Keratinocyte (primary cell): ENCODE measurements at regions not wholly inside any gene's neighbourhood (a gene's known extent, or its start where the extent isn't known, plus 50 kb on each side); places are given as distances from the start of the nearest gene placed in this dataset.

Experiments used
- DNase-seq: peaks from one replicate; pipeline ENCODE4 v3.0.0-alpha.2; 2011; ENCODE audit warnings: low read depth, missing footprints, low spot score
- FAIRE-seq: peaks from 2 replicates; lab custom pipeline; 2011; peaks lifted over from hg19 to GRCh38; lab: Jason Lieb, UNC
- H2AFZ ChIP-seq: 2 replicates; pipeline ENCODE4 v1.6.0; 2012; ENCODE audit warnings: low read length, control low read depth, inconsistent platforms; ENCODE audit not compliant: control insufficient read depth
- H3K27ac ChIP-seq: 2 replicates; pipeline ENCODE4 v1.5.1; 2011; ENCODE audit warnings: low read length; ENCODE audit not compliant: control insufficient read depth, insufficient read depth
- H3K27me3 ChIP-seq: 3 replicates; pipeline ENCODE4 v1.6.0; 2011; ENCODE audit warnings: low read length; ENCODE audit not compliant: control insufficient read depth, insufficient read depth; ENCODE audit errors: extremely low read depth
- H3K36me3 ChIP-seq, 2 experiments: 2 replicates in 1 of 2; 3 replicates in 1 of 2; pipeline ENCODE4 v1.5.1; 2011; ENCODE audit warnings: low read length in 2 of 2, mild to moderate bottlenecking in 1 of 2; ENCODE audit not compliant: control insufficient read depth in 2 of 2, insufficient read depth in 2 of 2; ENCODE audit errors: extremely low read depth in 1 of 2
- H3K4me1 ChIP-seq: 3 replicates; pipeline ENCODE4 v1.5.1; 2011; ENCODE audit warnings: low read length; ENCODE audit not compliant: control insufficient read depth, insufficient read depth; ENCODE audit errors: extremely low read depth
- H3K4me2 ChIP-seq: 3 replicates; pipeline ENCODE4 v1.6.0; 2011; ENCODE audit warnings: low read depth, low read length; ENCODE audit not compliant: control insufficient read depth, insufficient read depth; ENCODE audit errors: extremely low read depth
- H3K4me3 ChIP-seq, 3 experiments: fragments of 200-600 bp in 1 of 3; sonication (generic) in 1 of 3; 2 replicates in 2 of 3; 3 replicates in 1 of 3; pipeline ENCODE4 v1.5.1; 2011 to 2016; ENCODE audit warnings: low read length in 3 of 3, mild to moderate bottlenecking in 3 of 3, control low read depth in 2 of 3, inconsistent platforms in 1 of 3, low read depth in 1 of 3, mixed read lengths in 1 of 3, mixed run types in 1 of 3, moderate library complexity in 1 of 3; ENCODE audit not compliant: control insufficient read depth in 2 of 3, insufficient read depth in 2 of 3; ENCODE audit errors: extremely low read depth in 1 of 3
- H3K79me2 ChIP-seq: 2 replicates; pipeline ENCODE4 v1.6.0; 2012; ENCODE audit warnings: low read length; ENCODE audit not compliant: control insufficient read depth, insufficient read depth
- H3K9ac ChIP-seq: 3 replicates; pipeline ENCODE4 v1.6.0; 2011; ENCODE audit warnings: low read length; ENCODE audit not compliant: control insufficient read depth, insufficient read depth; ENCODE audit errors: extremely low read depth
- H3K9me1 ChIP-seq: 3 replicates; pipeline ENCODE4 v1.6.0; 2011; ENCODE audit warnings: low read length; ENCODE audit not compliant: control insufficient read depth, insufficient read depth; ENCODE audit errors: extremely low read depth
- H3K9me3 ChIP-seq: 2 replicates; pipeline ENCODE4 v1.5.1; 2012; ENCODE audit warnings: low read depth, low read length; ENCODE audit not compliant: control insufficient read depth
- H4K20me1 ChIP-seq: 3 replicates; pipeline ENCODE4 v1.6.0; 2011; ENCODE audit warnings: low read length; ENCODE audit not compliant: control insufficient read depth, insufficient read depth; ENCODE audit errors: extremely low read depth
- EZH2 ChIP-seq: IDR thresholded peaks from one replicate; pipeline ENCODE4 v1.6.1; 2012; ENCODE audit warnings: inconsistent platforms, mild to moderate bottlenecking, low read length, moderate library complexity
- dilution Hi-C: fragments of 300-500 bp; cut with MboI; formaldehyde crosslinking; loops from one replicate; pipeline ENCODE4 v1.7.0; 2020; ENCODE audit warnings: low sequenced_read_pairs; ENCODE audit not compliant: extremely low pct_ligation_motif_present
- TF ChIP-seq, protein P1 (sequence below), 3 experiments: IDR thresholded peaks in 1 of 3; conservative IDR thresholded peaks in 1 of 3; optimal IDR thresholded peaks in 1 of 3; 2 replicates in 2 of 3; 3 replicates in 1 of 3; pipeline versions ENCODE3 to v1.5.1; 2011; ENCODE audit warnings: low read length in 3 of 3, mild to moderate bottlenecking in 3 of 3, moderate library complexity in 2 of 3, control low read depth in 1 of 3, inconsistent platforms in 1 of 3; ENCODE audit not compliant: insufficient read depth in 2 of 3; ENCODE audit errors: extremely low read depth in 1 of 3

- Histone ChIP-seq H4K20me1 (no peaks in the 10 kb centered on the region), H3K27ac (no peak overlapping the region), H3K27me3 (no peaks in the 10 kb centered on the region), H3K9me3 (no peaks in the 10 kb centered on the region), H3K9ac (no peak overlapping the region), H3K79me2 (no peaks in the 10 kb centered on the region), H3K4me2 (no peak overlapping the region), H3K36me3 (no peaks in the 10 kb centered on the region), H3K4me3 (no peak overlapping the region), H3K9me1 (no peaks in the 10 kb centered on the region), H3K4me1 (no peaks in the 10 kb centered on the region), H2AFZ (no peak overlapping the region)
- dilution Hi-C loops: no loop called here
- DNase-seq (no peak), FAIRE-seq (no peak)
- TF ChIP-seq, protein P1, sequence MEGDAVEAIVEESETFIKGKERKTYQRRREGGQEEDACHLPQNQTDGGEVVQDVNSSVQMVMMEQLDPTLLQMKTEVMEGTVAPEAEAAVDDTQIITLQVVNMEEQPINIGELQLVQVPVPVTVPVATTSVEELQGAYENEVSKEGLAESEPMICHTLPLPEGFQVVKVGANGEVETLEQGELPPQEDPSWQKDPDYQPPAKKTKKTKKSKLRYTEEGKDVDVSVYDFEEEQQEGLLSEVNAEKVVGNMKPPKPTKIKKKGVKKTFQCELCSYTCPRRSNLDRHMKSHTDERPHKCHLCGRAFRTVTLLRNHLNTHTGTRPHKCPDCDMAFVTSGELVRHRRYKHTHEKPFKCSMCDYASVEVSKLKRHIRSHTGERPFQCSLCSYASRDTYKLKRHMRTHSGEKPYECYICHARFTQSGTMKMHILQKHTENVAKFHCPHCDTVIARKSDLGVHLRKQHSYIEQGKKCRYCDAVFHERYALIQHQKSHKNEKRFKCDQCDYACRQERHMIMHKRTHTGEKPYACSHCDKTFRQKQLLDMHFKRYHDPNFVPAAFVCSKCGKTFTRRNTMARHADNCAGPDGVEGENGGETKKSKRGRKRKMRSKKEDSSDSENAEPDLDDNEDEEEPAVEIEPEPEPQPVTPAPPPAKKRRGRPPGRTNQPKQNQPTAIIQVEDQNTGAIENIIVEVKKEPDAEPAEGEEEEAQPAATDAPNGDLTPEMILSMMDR (optimal IDR thresholded peaks at IDR 0.05 in 1 of 3, IDR thresholded peaks at IDR 0.05 in 1 of 3, conservative IDR thresholded peaks at IDR 0.05 in 1 of 3; ENCODE audit: extremely low read depth in 1 of 3, insufficient read depth in 2 of 3, low read length in 3 of 3): no peak
- no peak for TF ChIP-seq EZH2
Observed at GRCh38 chr13:104426435-104426834, 1360.2 kb upstream of the SLC10A2 start.

- Histone ChIP-seq H3K36me3 (no peaks in the 10 kb centered on the region), H3K9me1 (no peaks in the 10 kb centered on the region), H3K79me2 (no peaks in the 10 kb centered on the region), H4K20me1 (no peaks in the 10 kb centered on the region), H3K9ac (no peak overlapping the region), H3K9me3 (no peaks in the 10 kb centered on the region), H3K4me3 (no peak overlapping the region), H3K27me3 (no peaks in the 10 kb centered on the region), H3K27ac (no peak overlapping the region), H3K4me2 (no peak overlapping the region), H2AFZ (no peak overlapping the region), H3K4me1 (no peaks in the 10 kb centered on the region)
- TF ChIP-seq EZH2: no peak
- TF ChIP-seq, protein P1 (optimal IDR thresholded peaks at IDR 0.05 in 1 of 3, IDR thresholded peaks at IDR 0.05 in 1 of 3, conservative IDR thresholded peaks at IDR 0.05 in 1 of 3; ENCODE audit: extremely low read depth in 1 of 3, insufficient read depth in 2 of 3, low read length in 3 of 3): no peak
- FAIRE-seq: no peak
- dilution Hi-C loops: no loop called here
- DNase-seq: no peak
Observed at GRCh38 chr13:104422668-104423067, 1356.5 kb upstream of the SLC10A2 start.
